ENCODE measurements at regions not wholly inside any gene's neighbourhood (a gene's known extent, or its start where the extent isn't known, plus 50 kb on each side); places are given as distances from the start of the nearest gene placed in this dataset.

DNA sequence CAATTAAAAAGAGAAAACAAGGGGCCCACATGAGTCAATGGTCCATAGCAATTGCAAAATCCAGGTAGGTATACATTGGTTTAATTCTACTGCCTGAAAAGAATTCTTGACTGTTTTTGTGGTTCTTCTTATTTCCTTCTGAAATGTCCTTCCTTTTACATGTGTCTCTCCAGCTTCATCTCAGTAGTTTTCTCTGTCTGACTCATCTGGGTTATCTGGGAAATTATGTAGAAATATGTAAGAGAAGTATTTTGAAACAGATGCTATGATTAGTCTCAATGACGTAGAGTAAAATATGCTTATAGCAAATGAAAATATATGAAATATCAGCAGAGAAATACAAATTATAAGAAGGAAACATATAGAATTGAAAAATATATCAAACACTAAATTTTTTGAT, 953.2 kb downstream of the BRINP3 start:
- TF ChIP-seq, protein P1, sequence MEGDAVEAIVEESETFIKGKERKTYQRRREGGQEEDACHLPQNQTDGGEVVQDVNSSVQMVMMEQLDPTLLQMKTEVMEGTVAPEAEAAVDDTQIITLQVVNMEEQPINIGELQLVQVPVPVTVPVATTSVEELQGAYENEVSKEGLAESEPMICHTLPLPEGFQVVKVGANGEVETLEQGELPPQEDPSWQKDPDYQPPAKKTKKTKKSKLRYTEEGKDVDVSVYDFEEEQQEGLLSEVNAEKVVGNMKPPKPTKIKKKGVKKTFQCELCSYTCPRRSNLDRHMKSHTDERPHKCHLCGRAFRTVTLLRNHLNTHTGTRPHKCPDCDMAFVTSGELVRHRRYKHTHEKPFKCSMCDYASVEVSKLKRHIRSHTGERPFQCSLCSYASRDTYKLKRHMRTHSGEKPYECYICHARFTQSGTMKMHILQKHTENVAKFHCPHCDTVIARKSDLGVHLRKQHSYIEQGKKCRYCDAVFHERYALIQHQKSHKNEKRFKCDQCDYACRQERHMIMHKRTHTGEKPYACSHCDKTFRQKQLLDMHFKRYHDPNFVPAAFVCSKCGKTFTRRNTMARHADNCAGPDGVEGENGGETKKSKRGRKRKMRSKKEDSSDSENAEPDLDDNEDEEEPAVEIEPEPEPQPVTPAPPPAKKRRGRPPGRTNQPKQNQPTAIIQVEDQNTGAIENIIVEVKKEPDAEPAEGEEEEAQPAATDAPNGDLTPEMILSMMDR (IDR thresholded peaks at IDR 0.05), result no peak
- TF ChIP-seq POLR2A (IDR thresholded peaks at IDR 0.05), result no peak

All from body of pancreas (tissue), 4 donors.